B cell (primary cell): ENCODE measurements at regions not wholly inside any gene's neighbourhood (a gene's known extent, or its start where the extent isn't known, plus 50 kb on each side); places are given as distances from the start of the nearest gene placed in this dataset.

ENCODE experiments used
- ATAC-seq: fragments of 200-7000 bp; cut with Tn5 transposase; one replicate; pipeline ENCODE4 v1.10.0; 2021; ENCODE audit warnings: low read depth, mild to moderate bottlenecking, moderate number of reproducible peaks, moderate library complexity
- CTCF ChIA-PET: fragments of 350-600 bp; sonication (Branson Sonifier 250); formaldehyde crosslinking; loops from one replicate; lab custom pipeline; 2021; ENCODE audit warnings: antibody characterized with exemption, inconsistent platforms; lab: Charles Lee
- POLR2A ChIA-PET: fragments of 350-600 bp; sonication (Branson Sonifier 250); formaldehyde crosslinking; loops from one replicate; lab custom pipeline; 2021; ENCODE audit warnings: antibody characterized with exemption; lab: Charles Lee
- DNase-seq: peaks from one replicate; pipeline ENCODE4 v3.0.0; 2013
- H2AFZ ChIP-seq: 2 replicates; pipeline ENCODE4 v1.6.1; 2012; ENCODE audit warnings: mild to moderate bottlenecking, low read depth, low read length; ENCODE audit not compliant: insufficient read depth, poor library complexity, severe bottlenecking
- H3K27ac ChIP-seq, 2 donors: 1 replicate in 1 of 2; 2 replicates in 1 of 2; pipeline ENCODE4 v1.5.1; 2012 to 2013; ENCODE audit warnings: low read length in 2 of 2, mild to moderate bottlenecking in 2 of 2, moderate library complexity in 1 of 2
- H3K27me3 ChIP-seq, 4 experiments: fragments of 200-600 bp in 1 of 4; sonication (generic) in 1 of 4; replicated peaks in 1 of 4; 1 replicate in 2 of 4; 2 replicates in 2 of 4; pipeline versions ENCODE4 v1.6.1 to v1.7.0; 2013 to 2016; ENCODE audit warnings: low read length in 3 of 4, mild to moderate bottlenecking in 2 of 4, mixed read lengths in 1 of 4, moderate library complexity in 1 of 4; ENCODE audit not compliant: insufficient read depth in 4 of 4, control insufficient read depth in 3 of 4; ENCODE audit errors: control extremely low read depth in 1 of 4
- H3K36me3 ChIP-seq, 2 experiments: replicated peaks in 1 of 2; 1 replicate in 1 of 2; 2 replicates in 1 of 2; pipeline versions ENCODE4 v1.6.1 to v1.7.1; 2013; ENCODE audit warnings: low read length in 1 of 2; ENCODE audit not compliant: insufficient read depth in 2 of 2, control insufficient read depth in 1 of 2; ENCODE audit errors: control extremely low read depth in 1 of 2, extremely low read depth in 1 of 2
- H3K4me1 ChIP-seq, 2 donors: fragments of 200-600 bp in 1 of 2; sonication (generic) in 1 of 2; 1 replicate in 1 of 2; 2 replicates in 1 of 2; pipeline versions ENCODE4 v1.5.1 to v1.6.1; 2013 to 2017; ENCODE audit warnings: low read length in 2 of 2; ENCODE audit not compliant: control insufficient read depth in 2 of 2, insufficient read depth in 2 of 2
- H3K4me2 ChIP-seq: replicated peaks from 2 replicates; pipeline ENCODE3; 2012; ENCODE audit warnings: mild to moderate bottlenecking, low read depth, low read length; ENCODE audit not compliant: poor library complexity, severe bottlenecking
- H3K4me3 ChIP-seq, 5 experiments: fragments of 200-600 bp in 1 of 5; sonication (generic) in 1 of 5; 1 replicate in 3 of 5; 2 replicates in 2 of 5; pipeline versions ENCODE4 v1.5.1 to v1.7.0; 2011 to 2016; ENCODE audit warnings: low read length in 4 of 5, mild to moderate bottlenecking in 4 of 5, low read depth in 2 of 5, control low read depth in 1 of 5, moderate library complexity in 1 of 5; ENCODE audit not compliant: insufficient read depth in 1 of 5; ENCODE audit errors: control extremely low read depth in 1 of 5, extremely low read depth in 1 of 5
- H3K79me2 ChIP-seq: fragments of 200-600 bp; sonication (generic); one replicate; pipeline ENCODE4 v1.6.0; 2016; ENCODE audit warnings: low read length; ENCODE audit not compliant: control insufficient read depth, insufficient read depth
- H3K9ac ChIP-seq: fragments of 200-600 bp; sonication (generic); 2 replicates; pipeline ENCODE4 v1.6.1; 2017; ENCODE audit warnings: mild to moderate bottlenecking, low read length, moderate library complexity
- H3K9me3 ChIP-seq, 3 donors: one replicate each; pipeline versions ENCODE4 v1.6.1 to v1.7.1; 2013; ENCODE audit warnings: low read length in 2 of 3; ENCODE audit not compliant: control insufficient read depth in 2 of 3, insufficient read depth in 1 of 3; ENCODE audit errors: control extremely low read depth in 1 of 3
- H4K20me1 ChIP-seq: 2 replicates; pipeline ENCODE4 v1.6.0; 2012; ENCODE audit warnings: mild to moderate bottlenecking, low read length; ENCODE audit not compliant: insufficient read depth, control insufficient read depth, poor library complexity, severe bottlenecking
- H3K27ac Mint-ChIP-seq: one replicate; pipeline ENCODE4 v1.8.0; 2021; ENCODE audit warnings: mixed read lengths
- H3K27me3 Mint-ChIP-seq: one replicate; pipeline ENCODE4 v1.8.0; 2021; ENCODE audit warnings: mixed read lengths
- H3K4me1 Mint-ChIP-seq: one replicate; pipeline ENCODE4 v1.8.0; 2021; ENCODE audit warnings: mixed read lengths
- H3K4me3 Mint-ChIP-seq: one replicate; pipeline ENCODE4 v1.8.0; 2021; ENCODE audit warnings: mixed read lengths
- H3K9me3 Mint-ChIP-seq: one replicate; pipeline ENCODE4 v1.8.0; 2022; ENCODE audit warnings: mixed read lengths; ENCODE audit not compliant: insufficient read depth
- EZH2 ChIP-seq: IDR thresholded peaks from 2 replicates; pipeline ENCODE4 v1.6.1; 2012; ENCODE audit warnings: borderline replicate concordance, low read depth, mild to moderate bottlenecking, moderate library complexity, low read length; ENCODE audit not compliant: insufficient read depth, poor library complexity, severe bottlenecking
- WGBS: methylation state at CpG from one replicate; pipeline ENCODE4 v1.1.5; 2013; ENCODE audit warnings: missing lambda C conversion rate; ENCODE audit not compliant: insufficient coverage; 5-methylcytosine and 5-hydroxymethylcytosine counted together
- intact Hi-C: fragments of 100-400 bp; cut with micrococcal nuclease; formaldehyde crosslinking; loops from one replicate; pipeline ENCODE4 v1.10.0; 2022
- TF ChIP-seq, protein P1 (sequence below): fragments of 200-600 bp; IDR thresholded peaks from one replicate; pipeline ENCODE4 v1.8.0; 2022; ENCODE audit warnings: antibody characterized with exemption, mild to moderate bottlenecking

GRCh38 chr10:55837273-55837672 is 523.8 kb downstream of the ZWINT start:
- Histone ChIP-seq H3K9ac (no peak overlapping the region), H3K27ac (no peak overlapping the region), H3K4me2 (no peak overlapping the region), H3K9me3 (no peaks in the 10 kb centered on the region), H3K27me3 (no peaks in the 10 kb centered on the region), H2AFZ (no peak overlapping the region), H3K4me3 (no peak overlapping the region), H4K20me1 (no peaks in the 10 kb centered on the region), H3K79me2 (no peaks in the 10 kb centered on the region), H3K36me3 (no peaks in the 10 kb centered on the region), H3K4me1 (no peaks in the 10 kb centered on the region)
- intact Hi-C loops, result no loop called here
- no peak for ATAC-seq
- WGBS, result no CpG with 5 or more reads among the region's 2 CpGs
- Mint-ChIP-seq H3K27ac (no peak overlapping the region), H3K9me3 (no peaks in the 10 kb centered on the region), H3K27me3 (no peaks in the 10 kb centered on the region), H3K4me1 (no peaks in the 10 kb centered on the region), H3K4me3 (no peak overlapping the region)
- no peak for TF ChIP-seq EZH2
- TF ChIP-seq, protein P1, sequence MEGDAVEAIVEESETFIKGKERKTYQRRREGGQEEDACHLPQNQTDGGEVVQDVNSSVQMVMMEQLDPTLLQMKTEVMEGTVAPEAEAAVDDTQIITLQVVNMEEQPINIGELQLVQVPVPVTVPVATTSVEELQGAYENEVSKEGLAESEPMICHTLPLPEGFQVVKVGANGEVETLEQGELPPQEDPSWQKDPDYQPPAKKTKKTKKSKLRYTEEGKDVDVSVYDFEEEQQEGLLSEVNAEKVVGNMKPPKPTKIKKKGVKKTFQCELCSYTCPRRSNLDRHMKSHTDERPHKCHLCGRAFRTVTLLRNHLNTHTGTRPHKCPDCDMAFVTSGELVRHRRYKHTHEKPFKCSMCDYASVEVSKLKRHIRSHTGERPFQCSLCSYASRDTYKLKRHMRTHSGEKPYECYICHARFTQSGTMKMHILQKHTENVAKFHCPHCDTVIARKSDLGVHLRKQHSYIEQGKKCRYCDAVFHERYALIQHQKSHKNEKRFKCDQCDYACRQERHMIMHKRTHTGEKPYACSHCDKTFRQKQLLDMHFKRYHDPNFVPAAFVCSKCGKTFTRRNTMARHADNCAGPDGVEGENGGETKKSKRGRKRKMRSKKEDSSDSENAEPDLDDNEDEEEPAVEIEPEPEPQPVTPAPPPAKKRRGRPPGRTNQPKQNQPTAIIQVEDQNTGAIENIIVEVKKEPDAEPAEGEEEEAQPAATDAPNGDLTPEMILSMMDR, result no peak
- no peak for DNase-seq
- POLR2A ChIA-PET, result no interaction called here
- CTCF ChIA-PET, result no interaction called here

DNA sequence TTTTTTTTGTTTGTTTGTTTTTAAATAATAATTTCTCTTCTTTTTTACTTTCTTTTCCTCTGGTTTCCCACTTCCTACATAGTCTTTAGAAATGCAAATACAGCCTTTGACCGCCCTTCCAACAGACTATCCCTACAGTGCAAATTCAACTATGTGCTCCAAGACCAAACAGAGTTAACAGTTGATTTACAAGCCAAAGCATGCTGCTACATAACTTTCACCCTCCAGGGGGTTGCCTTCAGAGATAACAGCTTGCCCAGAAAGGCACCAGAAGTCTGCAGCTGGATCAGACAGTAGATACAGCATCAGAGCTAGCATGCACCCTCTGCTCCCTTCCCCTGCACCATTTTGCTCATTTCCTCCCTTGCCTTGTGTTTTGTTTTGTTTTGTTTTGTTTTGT is 539.0 kb downstream of the ZWINT start:
- H2AFZ ChIP-seq, result no peak overlapping the region
- no peak overlapping the region for H3K4me3 ChIP-seq
- CTCF ChIA-PET, result no interaction called here
- no peaks in the 10 kb centered on the region for H3K4me1 ChIP-seq
- no peaks in the 10 kb centered on the region for H3K27me3 ChIP-seq
- no peak overlapping the region for H3K9ac ChIP-seq
- Mint-ChIP-seq H3K4me3 (no peak overlapping the region), H3K4me1 (no peaks in the 10 kb centered on the region), H3K27me3 (no peaks in the 10 kb centered on the region), H3K27ac (no peak overlapping the region), H3K9me3 (no peaks in the 10 kb centered on the region)
- H3K9me3 ChIP-seq, result peaks cover 0 to 5% (median 3%) of the 10 kb centered on the region in 3 donors
- POLR2A ChIA-PET, result no interaction called here
- H3K36me3 ChIP-seq, result no peaks in the 10 kb centered on the region
- TF ChIP-seq EZH2, result no peak
- TF ChIP-seq, protein P1, result no peak
- intact Hi-C loops, result no loop called here
- WGBS, result 50% methylated on average over 1 of the region's 1 CpG
- no peak overlapping the region for H3K27ac ChIP-seq
- ATAC-seq (no peak), DNase-seq (no peak)
- no peak overlapping the region for H3K4me2 ChIP-seq
- no peaks in the 10 kb centered on the region for H4K20me1 ChIP-seq
- H3K79me2 ChIP-seq, result no peaks in the 10 kb centered on the region
